GM19468 (cell line): ENCODE measurements at regions not wholly inside any gene's neighbourhood (a gene's known extent, or its start where the extent isn't known, plus 50 kb on each side); places are given as distances from the start of the nearest gene placed in this dataset.
"Not testable (repeated sequence)": the region's sequence is repeated elsewhere in the genome, so short reads cannot be mapped to it uniquely, and the experiment has no call there.

Experiments used
- ATAC-seq: cut with Tn5 transposase; IDR thresholded peaks from one replicate; pipeline ENCODE4 v1.9.1; 2021; ENCODE audit warnings: mild to moderate bottlenecking, moderate library complexity, moderate number of reproducible peaks; ENCODE audit not compliant: unreplicated experiment; ENCODE audit errors: extremely low read depth

GRCh38 chr14:21912367-21912766, 238.7 kb upstream of the OR4E1 start:
- ATAC-seq: no peak

DNA sequence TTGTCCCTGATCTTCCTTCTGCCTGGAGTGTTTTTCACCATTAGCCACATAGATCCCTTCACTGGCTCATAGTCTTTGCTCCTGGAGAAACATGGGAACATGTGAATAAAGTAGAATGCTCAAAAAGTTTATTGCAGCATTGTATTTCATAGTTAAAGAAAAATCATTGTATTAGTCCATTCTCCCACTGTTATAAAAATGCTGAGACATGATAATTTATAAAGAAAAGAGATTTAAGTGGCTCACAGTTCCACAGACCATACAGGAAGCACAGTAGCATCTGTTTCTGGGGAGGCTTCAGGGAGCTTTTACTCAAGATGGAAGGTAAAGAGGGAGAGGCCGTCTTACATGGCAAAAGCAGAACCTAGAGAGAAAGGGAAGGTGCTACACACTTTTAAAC, 238.3 kb upstream of the OR4E1 start:
- ATAC-seq: no peak

- no peak for ATAC-seq
Measured at GRCh38 chr14:21910260-21910659, 236.6 kb upstream of the OR4E1 start.

GRCh38 chr14:21902561-21903181, 229.1 kb upstream of the OR4E1 start:
- ATAC-seq: no peak

DNA sequence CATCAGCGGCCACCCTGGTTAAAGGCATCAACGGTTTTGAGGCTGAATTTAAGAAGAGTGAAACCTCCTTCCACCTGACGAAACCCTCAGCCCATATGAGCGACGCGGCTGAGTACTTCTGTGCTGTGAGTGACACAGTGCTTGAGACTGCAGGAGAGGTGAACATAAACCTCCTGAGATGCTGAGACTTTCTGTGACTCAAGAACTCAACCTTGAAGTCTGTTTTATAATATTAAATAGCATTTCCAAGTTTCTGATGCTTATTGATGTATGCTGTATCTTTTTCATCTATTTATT, 221.2 kb upstream of the OR4E1 start:
- not testable (repeated sequence) for ATAC-seq

- ATAC-seq: no peak
Measured at GRCh38 chr14:21894003-21894897, 220.6 kb upstream of the OR4E1 start.

- no peak for ATAC-seq
Measured at GRCh38 chr14:21891921-21892320, 218.3 kb upstream of the OR4E1 start.

- no peak for ATAC-seq
Measured at GRCh38 chr14:21884995-21885394, 211.4 kb upstream of the OR4E1 start.

DNA sequence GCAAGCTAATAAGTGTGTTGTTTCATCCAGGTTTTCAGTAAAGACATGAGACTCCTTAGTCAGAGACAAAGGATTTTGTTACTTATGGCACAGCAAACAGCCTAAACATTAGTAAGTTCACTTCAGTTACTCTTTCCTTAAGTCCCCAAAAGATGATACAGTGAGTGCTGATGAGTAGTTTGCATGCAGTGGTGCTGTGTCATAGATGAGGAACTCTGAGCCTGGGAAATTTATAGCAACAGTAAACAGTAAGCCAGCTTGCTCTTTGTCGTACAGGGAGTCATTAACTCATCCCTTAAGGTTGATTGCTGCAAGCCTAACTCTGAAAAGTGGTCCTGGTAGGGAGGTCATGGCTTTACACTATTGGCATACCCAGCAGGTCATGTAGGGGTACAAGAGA, 208.6 kb upstream of the OR4E1 start:
- no peak for ATAC-seq

GRCh38 chr14:21880918-21881317, 207.3 kb upstream of the OR4E1 start:
- ATAC-seq: no peak

DNA sequence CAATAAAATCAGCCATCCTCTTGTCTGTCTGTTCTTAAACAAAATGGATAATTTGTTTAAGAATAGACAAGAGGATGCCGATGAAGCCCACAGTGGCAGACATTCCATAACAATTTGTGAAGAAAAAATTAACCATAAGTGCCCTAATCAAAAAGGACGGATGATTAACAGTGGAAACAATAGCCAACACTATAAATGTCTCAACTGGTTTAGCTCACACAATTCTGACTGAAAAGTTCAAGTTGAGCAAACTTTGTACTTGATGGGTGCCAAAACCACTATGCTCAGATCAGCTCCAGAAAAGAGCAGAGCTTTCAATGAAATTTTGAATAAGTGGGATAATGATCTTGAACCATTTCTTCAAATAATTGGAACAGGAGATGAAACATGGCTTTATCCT, 202.2 kb upstream of the OR4E1 start:
- ATAC-seq: no peak

DNA sequence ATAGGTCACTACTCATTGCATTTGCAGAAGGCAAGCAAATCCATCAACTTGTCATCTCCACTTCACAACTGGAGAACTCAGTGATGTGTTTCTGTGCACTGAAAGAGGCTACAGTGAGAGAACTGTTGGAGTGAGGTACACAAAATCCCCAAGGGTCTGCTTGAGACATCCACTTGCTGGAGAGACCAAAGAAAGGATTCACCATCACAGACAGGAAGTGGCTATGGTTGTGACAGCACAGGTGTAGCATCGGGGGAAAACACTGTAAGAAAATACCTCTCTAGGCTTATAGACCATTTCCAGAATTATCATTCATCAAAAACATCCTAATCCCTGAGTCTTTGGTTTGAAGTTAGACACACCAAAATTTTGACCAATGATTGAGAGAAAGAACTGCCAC, 201.3 kb upstream of the OR4E1 start:
- ATAC-seq: no peak

DNA sequence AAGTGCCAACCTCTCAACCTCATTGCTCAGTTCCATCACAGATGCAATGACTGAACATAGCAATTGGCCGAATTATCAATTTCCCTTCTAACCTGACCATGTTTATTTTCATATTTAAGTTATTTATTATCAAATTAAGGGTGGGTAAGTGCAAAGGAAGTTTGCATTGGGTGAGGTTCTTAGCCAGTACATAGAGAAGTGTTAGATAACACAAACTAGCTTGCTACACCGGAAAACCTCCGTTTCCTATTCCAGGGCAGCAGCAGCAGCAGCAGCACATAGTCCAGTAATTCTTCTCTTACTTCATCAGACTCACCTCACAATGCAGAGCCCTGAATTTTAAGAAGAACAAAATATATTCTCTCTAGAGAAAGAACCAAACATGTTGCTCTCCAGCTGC, 200.5 kb upstream of the OR4E1 start:
- no peak for ATAC-seq

GRCh38 chr14:21868442-21869046, 194.9 kb upstream of the OR4E1 start:
- no peak for ATAC-seq

DNA sequence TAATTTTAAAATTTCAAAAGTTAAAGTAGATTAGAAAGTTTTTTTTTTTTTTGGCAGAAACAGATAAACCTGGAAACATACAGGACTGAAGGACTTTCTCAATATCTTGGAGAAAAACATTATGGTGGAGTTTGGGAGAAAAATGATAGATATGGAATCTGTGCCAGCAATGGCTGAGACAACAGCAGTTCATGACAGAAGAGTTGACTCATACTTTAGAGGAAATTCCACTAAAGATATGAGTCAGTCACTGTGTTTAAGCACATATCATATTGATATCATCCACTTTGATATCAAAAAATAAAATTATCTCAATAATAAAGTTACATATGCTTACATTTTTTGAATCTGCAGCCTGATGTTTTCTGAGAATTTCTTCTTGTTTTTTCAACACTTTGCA, 193.9 kb upstream of the OR4E1 start:
- ATAC-seq: no peak

- no peak for ATAC-seq
Measured at GRCh38 chr14:21866479-21866878, 192.9 kb upstream of the OR4E1 start.

DNA sequence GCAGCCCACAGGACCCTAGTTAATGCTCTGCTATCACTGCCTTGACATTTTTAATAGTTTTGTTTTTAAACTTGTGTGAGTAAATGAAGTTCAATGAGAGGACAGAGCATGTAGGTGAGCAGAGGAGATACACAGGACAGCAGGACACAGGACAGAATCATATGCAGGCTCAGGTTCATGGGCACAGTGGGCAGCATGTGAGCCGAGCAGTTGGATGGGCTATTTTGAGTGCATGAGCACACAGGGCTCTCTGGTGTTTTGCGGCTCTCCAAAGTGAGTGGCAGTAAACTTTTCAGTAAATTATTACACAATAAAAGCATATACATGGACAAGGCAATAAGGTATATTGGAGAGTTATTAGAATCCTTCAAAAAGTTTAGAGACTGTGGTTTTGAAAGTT, 189.7 kb upstream of the OR4E1 start:
- no peak for ATAC-seq

DNA sequence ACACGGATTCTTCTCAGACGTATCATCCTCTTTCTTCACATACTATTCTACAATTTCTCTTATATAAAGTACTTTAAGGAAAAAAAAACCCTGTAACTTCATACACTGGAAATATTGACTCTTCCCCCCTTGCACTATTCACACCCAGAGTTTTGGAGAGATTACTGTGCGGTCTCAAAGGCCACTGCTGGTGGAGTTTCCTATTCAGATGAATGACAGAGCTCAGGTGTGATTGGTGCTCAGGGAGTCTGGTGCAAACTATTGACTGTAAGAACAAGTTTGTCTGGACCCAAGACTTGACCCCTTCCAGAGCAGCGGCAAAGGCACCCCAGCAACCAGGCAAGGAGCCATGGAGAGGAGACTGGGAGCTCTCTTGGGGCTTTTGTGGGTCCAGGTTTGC, 187.5 kb upstream of the OR4E1 start:
- no peak for ATAC-seq

- ATAC-seq: no peak
Measured at GRCh38 chr14:21860172-21860571, 186.6 kb upstream of the OR4E1 start.

- ATAC-seq: no peak
Measured at GRCh38 chr14:21852775-21853174, 179.2 kb upstream of the OR4E1 start.

GRCh38 chr14:21852061-21852664, 178.5 kb upstream of the OR4E1 start:
- peak; percentile 63 for ATAC-seq
